NCI-H2107 treated with DMSO at 0.1 percent for 48 hours (cell line): ENCODE measurements at regions not wholly inside any gene's neighbourhood (a gene's known extent, or its start where the extent isn't known, plus 50 kb on each side); places are given as distances from the start of the nearest gene placed in this dataset.

Experiments used
- DNase-seq: peaks from one replicate; lab custom pipeline; 2025; ENCODE audit not compliant: unreplicated experiment; lab: John Stamatoyannopoulos, UW

- DNase-seq, result no peak
Observed at GRCh38 chr12:111088409-111088808, 168.0 kb upstream of the MYL2 start.

GRCh38 chr12:111086947-111087700 is 166.7 kb upstream of the MYL2 start:
- no peak for DNase-seq

GRCh38 chr12:111085096-111085495 is 164.7 kb upstream of the MYL2 start:
- DNase-seq, result no peak

GRCh38 chr12:111084605-111085004 is 164.2 kb upstream of the MYL2 start:
- no peak for DNase-seq

GRCh38 chr12:111084158-111084557 is 163.8 kb upstream of the MYL2 start:
- DNase-seq, result no peak

- DNase-seq, result no peak
Observed at GRCh38 chr12:111081600-111081999, 161.2 kb upstream of the MYL2 start.

GRCh38 chr12:111078731-111079130 is 158.4 kb upstream of the MYL2 start:
- DNase-seq, result no peak

GRCh38 chr12:111076611-111077451 is 156.5 kb upstream of the MYL2 start:
- no peak for DNase-seq

GRCh38 chr12:111076199-111076598 is 155.8 kb upstream of the MYL2 start:
- no peak for DNase-seq

- no peak for DNase-seq
Observed at GRCh38 chr12:111074965-111075364, 154.6 kb upstream of the MYL2 start.

GRCh38 chr12:111074559-111074958 is 154.2 kb upstream of the MYL2 start:
- no peak for DNase-seq

- DNase-seq, result no peak
Observed at GRCh38 chr12:111073370-111073769, 153.0 kb upstream of the MYL2 start.

- DNase-seq, result no peak
Observed at GRCh38 chr12:111072299-111072698, 151.9 kb upstream of the MYL2 start.

GRCh38 chr12:111069886-111070285 is 149.5 kb upstream of the MYL2 start:
- no peak for DNase-seq

GRCh38 chr12:111068290-111068689 is 147.9 kb upstream of the MYL2 start:
- DNase-seq, result peak; percentile 26

- no peak for DNase-seq
Observed at GRCh38 chr12:111067498-111067897, 147.1 kb upstream of the MYL2 start.

- no peak for DNase-seq
Observed at GRCh38 chr12:111066744-111067437, 146.5 kb upstream of the MYL2 start.

- no peak for DNase-seq
Observed at GRCh38 chr12:111064982-111065381, 144.6 kb upstream of the MYL2 start.

- no peak for DNase-seq
Observed at GRCh38 chr12:111064154-111064553, 143.8 kb upstream of the MYL2 start.

- DNase-seq, result no peak
Observed at GRCh38 chr12:111063295-111064026, 143.1 kb upstream of the MYL2 start.
